Trophoblast cell (in vitro differentiated cells and primary cell): ENCODE measurements at regions not wholly inside any gene's neighbourhood (a gene's known extent, or its start where the extent isn't known, plus 50 kb on each side); places are given as distances from the start of the nearest gene placed in this dataset.
"Not testable (repeated sequence)": the region's sequence is repeated elsewhere in the genome, so short reads cannot be mapped to it uniquely, and the experiment has no call there.

Experiments used
- DNase-seq, 2 donors: peaks; one replicate each; pipeline ENCODE4 v3.0.0-alpha.2; 2016
- H2AFZ ChIP-seq: 2 replicates; pipeline ENCODE4 v1.6.1; 2013; ENCODE audit warnings: low read length, moderate library complexity, mild to moderate bottlenecking; ENCODE audit not compliant: insufficient read depth, poor library complexity
- H2AK5ac ChIP-seq: 2 replicates; pipeline ENCODE4 v1.6.1; 2013; ENCODE audit warnings: mild to moderate bottlenecking, low read length
- H2BK120ac ChIP-seq: 2 replicates; pipeline ENCODE4 v1.6.1; 2013; ENCODE audit warnings: low read length, mild to moderate bottlenecking, moderate library complexity; ENCODE audit not compliant: insufficient read depth, poor library complexity
- H2BK12ac ChIP-seq: 2 replicates; pipeline ENCODE4 v1.6.1; 2013; ENCODE audit warnings: mild to moderate bottlenecking, low read length, moderate library complexity
- H2BK5ac ChIP-seq: 2 replicates; pipeline ENCODE4 v1.6.1; 2013; ENCODE audit warnings: low read length, low read depth, moderate library complexity, mild to moderate bottlenecking; ENCODE audit not compliant: poor library complexity
- H3K14ac ChIP-seq: 2 replicates; pipeline ENCODE4 v1.6.1; 2013; ENCODE audit warnings: mild to moderate bottlenecking, low read length
- H3K18ac ChIP-seq: 2 replicates; pipeline ENCODE4 v1.6.1; 2013; ENCODE audit warnings: mild to moderate bottlenecking, low read length
- H3K23ac ChIP-seq: 2 replicates; pipeline ENCODE4 v1.6.1; 2013; ENCODE audit warnings: low read length
- H3K27ac ChIP-seq: 2 replicates; pipeline ENCODE4 v1.5.1; 2013; ENCODE audit warnings: low read depth, mild to moderate bottlenecking, inconsistent platforms, low read length, moderate library complexity
- H3K27me3 ChIP-seq: 2 replicates; pipeline ENCODE4 v1.6.1; 2013; ENCODE audit warnings: inconsistent platforms, mild to moderate bottlenecking, low read length, moderate library complexity; ENCODE audit not compliant: insufficient read depth
- H3K36me3 ChIP-seq, 2 experiments: 1 replicate in 1 of 2; 2 replicates in 1 of 2; pipeline ENCODE4 v1.6.1; 2013; ENCODE audit warnings: low read length in 2 of 2, mild to moderate bottlenecking in 2 of 2, moderate library complexity in 1 of 2; ENCODE audit not compliant: insufficient read depth in 2 of 2, control insufficient read depth in 1 of 2
- H3K4ac ChIP-seq: 2 replicates; pipeline ENCODE4 v1.6.1; 2013; ENCODE audit warnings: low read depth, mild to moderate bottlenecking, low read length, moderate library complexity
- H3K4me1 ChIP-seq, 2 experiments: 1 replicate in 1 of 2; 2 replicates in 1 of 2; pipeline ENCODE4 v1.6.1; 2013; ENCODE audit warnings: low read length in 2 of 2, mild to moderate bottlenecking in 2 of 2, moderate library complexity in 1 of 2; ENCODE audit not compliant: insufficient read depth in 2 of 2, control insufficient read depth in 1 of 2
- H3K4me2 ChIP-seq: 2 replicates; pipeline ENCODE4 v1.6.1; 2013; ENCODE audit warnings: inconsistent platforms, mild to moderate bottlenecking, low read length, moderate library complexity
- H3K4me3 ChIP-seq: 2 replicates; pipeline ENCODE4 v1.5.1; 2013; ENCODE audit warnings: mild to moderate bottlenecking, low read depth, low read length, inconsistent platforms
- H3K79me1 ChIP-seq: one replicate; pipeline ENCODE4 v1.6.1; 2013; ENCODE audit warnings: low read length
- H3K79me2 ChIP-seq: 2 replicates; pipeline ENCODE4 v1.6.1; 2013; ENCODE audit warnings: low read length, mild to moderate bottlenecking; ENCODE audit not compliant: control insufficient read depth, insufficient read depth, poor library complexity
- H3K9ac ChIP-seq: 2 replicates; pipeline ENCODE4 v1.6.1; 2013; ENCODE audit warnings: mild to moderate bottlenecking, low read length
- H3K9me3 ChIP-seq: 2 replicates; pipeline ENCODE4 v1.6.1; 2013; ENCODE audit warnings: low read depth, mild to moderate bottlenecking, control low read depth, inconsistent platforms, low read length; ENCODE audit not compliant: insufficient read depth
- H4K12ac ChIP-seq: 2 replicates; pipeline ENCODE4 v1.6.1; 2013; ENCODE audit warnings: low read depth, mild to moderate bottlenecking, low read length, moderate library complexity
- H4K8ac ChIP-seq: 2 replicates; pipeline ENCODE4 v1.6.1; 2013; ENCODE audit warnings: low read depth, mild to moderate bottlenecking, low read length, moderate library complexity
- H4K91ac ChIP-seq: one replicate; pipeline ENCODE4 v1.6.1; 2013; ENCODE audit warnings: low read depth, mild to moderate bottlenecking, low read length, moderate library complexity
- WGBS: extraction: QIAGEN DNeasy Blood & Tissue Kit; methylation state at CpG from one replicate; pipeline ENCODE4 v1.1.7; 2013; ENCODE audit warnings: missing lambda C conversion rate; ENCODE audit not compliant: insufficient read length, insufficient coverage; ENCODE audit errors: extremely low coverage; 5-methylcytosine and 5-hydroxymethylcytosine counted together

DNA sequence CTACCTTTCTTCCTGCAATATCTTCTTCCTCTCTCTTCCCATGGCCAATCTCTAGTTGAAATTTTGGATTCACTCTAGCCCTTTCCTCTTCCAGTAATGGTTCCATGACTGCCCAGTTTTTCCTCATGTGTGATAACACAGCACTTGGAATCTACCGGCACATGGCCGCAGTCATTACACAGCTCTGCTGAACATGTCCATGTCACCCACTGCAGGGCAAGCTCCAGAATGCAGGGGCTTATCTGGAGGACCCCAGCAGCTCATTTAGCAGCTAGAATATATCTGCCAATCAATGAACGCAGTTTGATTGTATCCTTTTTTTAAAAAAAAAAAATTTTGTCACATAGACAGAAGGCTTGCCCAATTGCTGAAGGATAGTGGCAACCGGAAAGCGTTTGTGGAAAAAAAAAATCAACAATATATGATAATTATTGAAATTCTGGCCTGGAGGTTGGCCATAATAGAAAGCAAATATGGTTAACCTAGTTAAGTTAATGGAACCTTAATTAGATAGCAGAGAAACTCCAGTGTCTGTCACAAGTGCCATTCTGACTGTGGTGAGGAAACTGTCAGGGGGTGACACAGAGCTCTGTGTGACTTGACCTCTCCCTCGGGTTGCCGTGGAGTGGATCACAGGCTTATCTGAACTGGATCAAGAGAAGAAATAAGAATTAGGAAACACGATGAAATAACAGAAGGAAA lies 426.7 kb downstream of the LIG4 start:
- Histone ChIP-seq H3K4me1 (no peaks in the 10 kb centered on the region), H2AK5ac (no peak overlapping the region), H4K91ac (no peak overlapping the region), H3K4ac (no peak overlapping the region), H3K23ac (no peak overlapping the region), H2BK12ac (no peak overlapping the region), H2BK5ac (no peak overlapping the region), H4K12ac (no peak overlapping the region), H3K79me2 (no peaks in the 10 kb centered on the region), H3K18ac (no peak overlapping the region), H3K79me1 (no peaks in the 10 kb centered on the region), H3K9ac (no peak overlapping the region), H3K4me3 (no peak overlapping the region), H3K9me3 (no peaks in the 10 kb centered on the region), H2BK120ac (no peak overlapping the region), H3K36me3 (no peaks in the 10 kb centered on the region), H3K14ac (no peak overlapping the region), H4K8ac (no peak overlapping the region), H3K27ac (no peak overlapping the region), H2AFZ (no peak overlapping the region), H3K27me3 (no peaks in the 10 kb centered on the region), H3K4me2 (no peak overlapping the region)
- no peak for DNase-seq
- no CpG with 5 or more reads among the region's 8 CpGs for WGBS

DNA sequence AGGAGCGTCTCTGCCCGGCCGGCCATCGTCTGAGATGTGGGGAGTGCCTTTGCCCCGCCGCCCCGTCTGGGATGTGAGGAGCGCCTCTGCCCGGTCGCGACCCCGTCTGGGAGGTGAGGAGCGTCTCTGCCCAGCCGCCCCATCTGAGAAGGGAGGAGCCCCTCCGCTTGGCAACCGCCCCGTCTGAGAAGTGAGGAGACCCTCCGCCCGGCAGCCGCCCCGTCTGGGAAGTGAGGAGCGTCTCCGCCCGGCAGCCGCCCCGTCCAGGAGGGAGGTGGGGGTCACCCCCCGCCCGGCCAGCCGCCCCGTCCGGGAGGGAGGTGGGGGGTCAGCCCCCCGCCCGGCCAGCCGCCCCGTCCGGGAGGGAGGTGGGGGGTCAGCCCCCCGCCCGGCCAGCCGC lies 432.7 kb downstream of the LIG4 start:
- H3K18ac ChIP-seq, H4K8ac ChIP-seq, H3K9me3 ChIP-seq, H2BK120ac ChIP-seq, H4K91ac ChIP-seq, DNase-seq, H3K4me1 ChIP-seq, H3K9ac ChIP-seq, H3K23ac ChIP-seq, H2AFZ ChIP-seq, H3K4me3 ChIP-seq, H2BK5ac ChIP-seq, H3K27me3 ChIP-seq, H3K14ac ChIP-seq, H3K4ac ChIP-seq, H3K79me2 ChIP-seq, H3K36me3 ChIP-seq, H3K79me1 ChIP-seq, H2AK5ac ChIP-seq, H4K12ac ChIP-seq, H3K4me2 ChIP-seq, H2BK12ac ChIP-seq, H3K27ac ChIP-seq: not testable (repeated sequence)
- no CpG with 5 or more reads among the region's 39 CpGs for WGBS

DNA sequence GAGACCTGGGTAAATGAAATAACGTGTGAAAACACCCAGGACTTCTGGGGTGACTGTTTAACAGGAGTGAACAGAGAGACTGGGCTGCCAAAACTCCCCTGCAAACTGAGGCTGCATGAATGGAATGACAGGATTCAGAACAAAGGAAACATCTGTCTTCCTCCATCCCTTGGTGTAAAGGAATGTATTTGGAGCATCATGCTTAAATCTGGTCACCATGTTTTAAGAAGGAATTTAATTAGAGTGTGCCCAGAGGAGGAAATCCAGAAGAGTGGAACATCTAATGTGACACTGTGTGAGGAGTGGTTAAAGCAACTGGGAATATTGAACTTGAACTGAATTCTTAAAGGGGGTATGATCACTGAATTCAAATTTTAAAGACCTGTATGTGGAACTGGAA lies 437.2 kb downstream of the LIG4 start:
- Histone ChIP-seq H3K9ac (no peak overlapping the region), H3K4me1 (no peaks in the 10 kb centered on the region), H2BK120ac (no peak overlapping the region), H3K27ac (no peak overlapping the region), H3K4me3 (no peak overlapping the region), H2AFZ (no peak overlapping the region), H3K27me3 (no peaks in the 10 kb centered on the region), H3K23ac (no peak overlapping the region), H4K12ac (no peak overlapping the region), H4K8ac (no peak overlapping the region), H3K9me3 (no peaks in the 10 kb centered on the region), H3K79me1 (no peaks in the 10 kb centered on the region), H2BK12ac (no peak overlapping the region), H3K4me2 (no peak overlapping the region), H2BK5ac (no peak overlapping the region), H3K36me3 (no peaks in the 10 kb centered on the region), H4K91ac (no peak overlapping the region), H2AK5ac (no peak overlapping the region), H3K79me2 (no peaks in the 10 kb centered on the region), H3K14ac (no peak overlapping the region), H3K4ac (no peak overlapping the region), H3K18ac (no peak overlapping the region)
- no CpG with 5 or more reads among the region's 1 CpG for WGBS
- DNase-seq = no peak

DNA sequence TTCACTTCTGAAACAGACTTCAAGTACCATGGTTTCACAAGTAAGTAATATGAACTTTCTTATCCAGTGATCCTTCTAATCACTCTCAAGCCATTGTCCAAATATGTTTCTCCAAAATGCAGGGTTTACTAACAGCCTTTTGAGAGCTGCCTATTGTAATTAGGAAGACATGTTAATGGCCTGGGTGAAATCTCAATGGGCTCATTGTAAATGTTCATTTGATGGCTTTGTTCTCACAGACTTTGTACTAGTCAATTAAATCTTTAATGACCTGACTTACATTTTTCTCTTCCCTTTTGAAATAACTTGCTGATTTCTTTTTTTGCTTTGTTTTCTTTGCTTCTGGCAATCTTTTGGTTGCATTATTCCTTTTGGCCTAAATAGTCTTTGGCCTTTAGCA lies 444.8 kb downstream of the LIG4 start:
- H3K36me3 ChIP-seq = no peaks in the 10 kb centered on the region
- no peak overlapping the region for H3K18ac ChIP-seq
- H2AK5ac ChIP-seq = no peak overlapping the region
- H3K4me1 ChIP-seq = peaks cover 0 to 2% of the 10 kb centered on the region in 2 experiments
- no peaks in the 10 kb centered on the region for H3K9me3 ChIP-seq
- no peak overlapping the region for H2BK12ac ChIP-seq
- no peak overlapping the region for H3K27ac ChIP-seq
- H2BK5ac ChIP-seq = no peak overlapping the region
- H2BK120ac ChIP-seq = no peak overlapping the region
- no peak overlapping the region for H3K9ac ChIP-seq
- no peak overlapping the region for H4K8ac ChIP-seq
- H3K4me3 ChIP-seq = no peak overlapping the region
- H4K12ac ChIP-seq = no peak overlapping the region
- H3K23ac ChIP-seq = no peak overlapping the region
- H2AFZ ChIP-seq = no peak overlapping the region
- H3K4me2 ChIP-seq = no peak overlapping the region
- no peak overlapping the region for H4K91ac ChIP-seq
- no peak overlapping the region for H3K14ac ChIP-seq
- H3K4ac ChIP-seq = no peak overlapping the region
- no peak for DNase-seq
- H3K79me2 ChIP-seq = no peaks in the 10 kb centered on the region
- H3K79me1 ChIP-seq = no peaks in the 10 kb centered on the region
- no peaks in the 10 kb centered on the region for H3K27me3 ChIP-seq
